G401.6 (cell line): ENCODE measurements at regions not wholly inside any gene's neighbourhood (a gene's known extent, or its start where the extent isn't known, plus 50 kb on each side); places are given as distances from the start of the nearest gene placed in this dataset.

Experiments
- FAIRE-seq: peaks from 2 replicates; lab custom pipeline; 2012; peaks lifted over from hg19 to GRCh38; lab: Jason Lieb, UNC

GRCh38 chr6:91781946-91782345 is 1195.1 kb upstream of the MAP3K7 start:
- FAIRE-seq, result no peak

- FAIRE-seq, result no peak
These were observed 1193.4 kb upstream of the MAP3K7 start for GRCh38 chr6:91780270-91780669.

- no peak for FAIRE-seq
These were observed 1174.7 kb upstream of the MAP3K7 start for GRCh38 chr6:91761621-91762020.

- no peak for FAIRE-seq
These were observed 1167.8 kb upstream of the MAP3K7 start for GRCh38 chr6:91754691-91755090.

GRCh38 chr6:91751526-91751925 is 1164.7 kb upstream of the MAP3K7 start:
- no peak for FAIRE-seq

- no peak for FAIRE-seq
These were observed 1157.7 kb upstream of the MAP3K7 start for GRCh38 chr6:91744566-91744965.

- FAIRE-seq, result no peak
These were observed 1156.9 kb upstream of the MAP3K7 start for GRCh38 chr6:91743756-91744155.

- FAIRE-seq, result no peak
These were observed 1145.1 kb upstream of the MAP3K7 start for GRCh38 chr6:91731939-91732338.

- no peak for FAIRE-seq
These were observed 1143.8 kb upstream of the MAP3K7 start for GRCh38 chr6:91730710-91731109.

- no peak for FAIRE-seq
These were observed 1133.5 kb upstream of the MAP3K7 start for GRCh38 chr6:91720324-91720723.

- FAIRE-seq, result no peak
These were observed 1132.5 kb upstream of the MAP3K7 start for GRCh38 chr6:91719414-91719813.

- no peak for FAIRE-seq
These were observed 1131.3 kb upstream of the MAP3K7 start for GRCh38 chr6:91718198-91718597.

- no peak for FAIRE-seq
These were observed 1130.2 kb upstream of the MAP3K7 start for GRCh38 chr6:91717094-91717493.

GRCh38 chr6:91716361-91716760 is 1129.5 kb upstream of the MAP3K7 start:
- FAIRE-seq, result no peak

GRCh38 chr6:91715171-91715805 is 1128.4 kb upstream of the MAP3K7 start:
- no peak for FAIRE-seq

GRCh38 chr6:91713911-91714310 is 1127.0 kb upstream of the MAP3K7 start:
- FAIRE-seq, result no peak

- FAIRE-seq, result no peak
These were observed 1124.6 kb upstream of the MAP3K7 start for GRCh38 chr6:91711518-91711917.

- FAIRE-seq, result no peak
These were observed 1123.5 kb upstream of the MAP3K7 start for GRCh38 chr6:91710342-91710741.

- no peak for FAIRE-seq
These were observed 1121.7 kb upstream of the MAP3K7 start for GRCh38 chr6:91708534-91708933.

- no peak for FAIRE-seq
These were observed 1118.8 kb upstream of the MAP3K7 start for GRCh38 chr6:91705646-91706045.

GRCh38 chr6:91704531-91704930 is 1117.7 kb upstream of the MAP3K7 start:
- FAIRE-seq, result no peak

GRCh38 chr6:91697010-91697695 is 1110.3 kb upstream of the MAP3K7 start:
- FAIRE-seq, result no peak

GRCh38 chr6:91695221-91695620 is 1108.3 kb upstream of the MAP3K7 start:
- no peak for FAIRE-seq

- FAIRE-seq, result no peak
These were observed 1107.3 kb upstream of the MAP3K7 start for GRCh38 chr6:91694016-91694654.
